Muscle of leg (tissue), 3 donors: ENCODE measurements at regions not wholly inside any gene's neighbourhood (a gene's known extent, or its start where the extent isn't known, plus 50 kb on each side); places are given as distances from the start of the nearest gene placed in this dataset.

Experiments used
- DNase-seq: peaks from one replicate; pipeline ENCODE4 v3.0.0; 2013
- H3K27ac ChIP-seq: one replicate; pipeline ENCODE4 v1.5.1; 2013; ENCODE audit warnings: mild to moderate bottlenecking, low read length, control low read depth
- H3K27me3 ChIP-seq: one replicate; pipeline ENCODE4 v1.6.1; 2013; ENCODE audit warnings: low read length; ENCODE audit not compliant: control insufficient read depth, insufficient read depth
- H3K36me3 ChIP-seq: one replicate; pipeline ENCODE4 v1.6.1; 2013; ENCODE audit warnings: low read length; ENCODE audit not compliant: control insufficient read depth, insufficient read depth
- H3K4me1 ChIP-seq: one replicate; pipeline ENCODE4 v1.6.1; 2013; ENCODE audit warnings: low read length; ENCODE audit not compliant: control insufficient read depth, insufficient read depth
- H3K4me3 ChIP-seq: one replicate; pipeline ENCODE4 v1.5.1; 2013; ENCODE audit warnings: low read length, control low read depth
- H3K9me3 ChIP-seq: replicated peaks from 2 replicates; pipeline ENCODE4 v1.6.1; 2013; ENCODE audit warnings: low read depth, low read length; ENCODE audit not compliant: control insufficient read depth
- WGBS: methylation state at CpG from one replicate; pipeline ENCODE4 v1.1.5; 2013; ENCODE audit warnings: missing lambda C conversion rate; ENCODE audit not compliant: insufficient coverage; 5-methylcytosine and 5-hydroxymethylcytosine counted together

DNA sequence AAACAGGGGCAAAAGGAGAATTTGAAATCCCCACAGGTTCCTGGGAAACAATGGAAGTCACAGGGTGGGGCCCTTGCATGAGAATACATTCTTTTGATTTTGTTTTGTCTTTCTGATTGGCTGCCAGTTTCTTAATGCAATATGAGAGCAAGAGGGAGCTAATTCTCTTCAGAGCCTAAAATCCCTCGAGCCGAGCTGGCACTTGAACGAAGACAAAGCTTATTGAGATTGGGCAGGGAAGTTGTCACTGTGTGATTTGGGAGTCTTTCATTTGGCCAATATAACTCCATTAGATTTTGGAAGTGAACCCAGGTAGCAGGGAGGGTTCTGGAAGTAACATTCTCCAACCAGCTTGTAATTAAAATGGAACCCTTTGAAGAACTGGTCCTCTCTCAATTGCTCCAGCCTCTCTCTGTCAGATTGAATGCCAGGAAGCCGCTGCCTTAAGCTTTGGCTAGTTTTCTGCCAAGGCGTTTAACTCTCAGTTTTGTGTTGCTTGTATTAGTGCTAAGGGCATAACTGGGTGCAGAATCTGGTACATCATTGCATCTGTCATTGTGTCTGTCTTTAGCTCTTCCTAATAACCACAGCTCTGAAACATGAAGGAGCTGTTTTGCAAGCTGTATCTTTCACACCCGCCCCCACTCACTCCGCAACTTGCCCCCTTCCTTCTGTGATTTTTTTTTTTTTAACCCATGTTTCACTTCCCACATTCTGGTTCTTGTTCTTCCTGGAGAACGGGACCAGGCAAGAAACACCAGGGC is 272.0 kb downstream of the MAF start:
- Histone ChIP-seq H3K4me3 (no peak overlapping the region), H3K9me3 (no peaks in the 10 kb centered on the region), H3K36me3 (no peaks in the 10 kb centered on the region), H3K27ac (no peak overlapping the region), H3K4me1 (peaks cover 3% of the 10 kb centered on the region), H3K27me3 (no peaks in the 10 kb centered on the region)
- 60% methylated on average over 1 of the region's 8 CpGs for WGBS
- DNase-seq = peak; percentile 48

DNA sequence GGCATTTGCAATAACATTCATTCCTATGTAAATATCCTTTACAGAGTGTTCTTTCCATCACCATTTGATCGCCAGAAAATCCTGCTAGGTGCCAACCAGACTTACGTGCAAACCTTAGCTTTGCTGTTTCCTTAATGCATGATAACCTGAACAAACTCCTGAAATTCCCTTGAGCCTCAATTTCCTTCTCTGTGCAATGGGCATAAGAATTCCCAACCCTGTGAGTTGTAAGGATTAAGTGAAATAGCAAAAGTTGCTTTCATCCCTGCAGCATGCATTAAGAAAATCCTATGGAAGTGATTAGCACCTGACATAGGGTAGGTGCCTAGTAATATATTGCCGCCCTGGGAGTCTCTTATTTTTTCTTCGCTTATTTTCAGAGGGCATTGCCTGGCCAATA is 272.7 kb downstream of the MAF start:
- Histone ChIP-seq H3K27me3 (no peaks in the 10 kb centered on the region), H3K36me3 (no peaks in the 10 kb centered on the region), H3K4me3 (no peak overlapping the region), H3K27ac (no peak overlapping the region), H3K4me1 (peaks cover 3% of the 10 kb centered on the region), H3K9me3 (no peaks in the 10 kb centered on the region)
- no peak for DNase-seq
- WGBS = 86% methylated on average over 2 of the region's 4 CpGs

DNA sequence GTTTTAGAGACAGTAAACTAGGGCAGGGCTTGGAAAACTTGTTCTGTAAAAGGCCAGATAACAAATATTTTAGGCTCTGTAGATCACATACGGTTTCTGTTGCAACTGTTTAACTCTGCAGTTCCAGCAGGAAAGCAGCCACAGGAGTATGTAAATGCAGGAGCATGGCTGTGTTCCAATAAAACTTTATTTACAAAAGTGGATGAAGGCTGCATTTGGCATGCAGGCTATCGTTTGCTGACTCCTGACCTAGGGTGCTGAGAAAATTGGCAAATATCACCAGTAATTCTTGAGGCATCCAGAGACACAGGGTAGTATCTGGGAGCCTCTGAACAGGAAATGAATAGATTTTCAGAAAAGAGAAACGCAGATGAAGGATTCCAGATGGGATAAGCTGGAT is 274.0 kb downstream of the MAF start:
- Histone ChIP-seq H3K9me3 (no peaks in the 10 kb centered on the region), H3K4me1 (peaks cover 3% of the 10 kb centered on the region), H3K36me3 (no peaks in the 10 kb centered on the region), H3K27me3 (no peaks in the 10 kb centered on the region), H3K27ac (no peak overlapping the region), H3K4me3 (no peak overlapping the region)
- 0% methylated on average over 1 of the region's 3 CpGs for WGBS
- DNase-seq = no peak

DNA sequence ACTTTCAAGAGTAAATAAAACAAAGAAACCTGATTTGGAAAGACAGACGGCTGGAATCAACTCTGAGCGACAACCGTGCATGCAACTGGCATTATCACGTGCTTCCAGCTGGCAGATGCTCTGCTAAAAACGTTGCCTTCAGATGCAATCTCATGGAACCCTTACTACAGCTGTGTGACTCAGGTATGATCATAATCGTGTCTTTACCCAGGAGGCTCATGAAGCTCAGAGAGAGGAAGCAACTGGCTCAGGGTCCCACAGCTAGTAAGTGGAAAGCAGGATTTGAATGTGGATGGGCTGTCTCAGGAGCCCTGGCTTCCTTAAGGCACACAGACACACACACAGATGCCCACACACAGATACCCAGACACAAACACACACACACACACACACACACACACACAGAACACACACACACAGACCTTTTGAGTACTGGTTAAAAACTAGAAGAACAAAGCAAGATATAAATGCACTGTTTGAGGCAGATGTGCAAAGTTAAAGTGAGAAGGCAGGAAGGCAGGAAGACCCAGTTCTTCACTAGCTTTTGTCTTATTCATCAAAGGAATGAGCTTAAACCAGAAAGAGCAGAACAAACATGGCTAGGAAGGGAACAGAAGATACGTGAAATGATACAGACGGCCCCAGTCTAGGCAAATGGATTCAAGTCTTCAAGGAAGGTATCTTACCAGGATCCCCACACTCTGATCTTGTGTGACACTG is 275.2 kb downstream of the MAF start:
- Histone ChIP-seq H3K9me3 (no peaks in the 10 kb centered on the region), H3K4me1 (peaks cover 7% of the 10 kb centered on the region), H3K36me3 (no peaks in the 10 kb centered on the region), H3K4me3 (no peak overlapping the region), H3K27ac (no peak overlapping the region), H3K27me3 (no peaks in the 10 kb centered on the region)
- WGBS = 44% methylated on average over 5 of the region's 8 CpGs
- no peak for DNase-seq

DNA sequence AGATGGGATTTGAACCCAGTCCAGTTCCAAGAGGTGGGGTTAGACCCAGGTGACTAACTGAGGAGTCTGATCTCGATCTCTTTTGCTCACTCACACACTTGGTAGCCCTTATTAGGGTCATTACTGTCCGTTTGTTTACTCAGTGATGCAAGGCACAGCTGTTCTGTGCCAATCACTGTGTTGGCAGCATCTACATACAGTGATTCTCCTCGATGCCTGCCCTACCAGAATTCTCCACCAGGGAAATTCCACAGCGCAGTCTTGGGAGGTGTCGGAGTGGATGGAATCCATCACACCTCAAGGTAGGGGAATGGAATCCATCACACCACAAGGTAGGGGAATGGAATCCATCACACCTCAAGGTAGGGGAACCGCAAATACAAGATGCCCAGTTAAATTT is 279.6 kb downstream of the MAF start:
- WGBS = no CpG with 5 or more reads among the region's 6 CpGs
- Histone ChIP-seq H3K36me3 (no peaks in the 10 kb centered on the region), H3K4me3 (no peak overlapping the region), H3K9me3 (no peaks in the 10 kb centered on the region), H3K4me1 (peaks cover 9% of the 10 kb centered on the region), H3K27ac (no peak overlapping the region), H3K27me3 (no peaks in the 10 kb centered on the region)
- peak; percentile 75 for DNase-seq

GRCh38 chr16:79318143-79318899 is 282.2 kb downstream of the MAF start:
- no CpG with 5 or more reads among the region's 4 CpGs for WGBS
- peak; percentile 25 for DNase-seq
- H3K27me3 ChIP-seq = peaks cover 3% of the 10 kb centered on the region

DNA sequence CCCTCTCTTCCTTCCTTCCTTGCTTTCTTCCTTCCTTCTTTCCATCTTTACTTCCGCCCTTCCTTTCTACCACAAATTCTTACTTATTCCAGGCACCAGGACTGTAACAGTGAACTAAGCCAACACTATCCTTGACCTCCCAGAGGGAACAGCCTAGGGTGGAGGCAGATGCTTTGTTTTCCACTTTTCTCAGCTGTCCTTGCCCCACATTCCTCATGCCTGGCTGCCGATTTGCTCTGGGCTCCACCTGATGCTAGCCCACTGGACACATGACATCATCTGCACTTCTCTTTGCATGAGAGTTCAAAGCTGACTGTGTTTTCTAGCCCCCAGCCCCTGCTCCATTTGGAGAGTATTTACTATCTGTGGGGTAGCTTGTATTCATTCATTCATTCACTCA is 283.0 kb downstream of the MAF start:
- Histone ChIP-seq H3K4me1 (peaks cover 9% of the 10 kb centered on the region), H3K36me3 (no peaks in the 10 kb centered on the region), H3K9me3 (no peaks in the 10 kb centered on the region), H3K27me3 (peaks cover 3% of the 10 kb centered on the region), H3K27ac (no peak overlapping the region), H3K4me3 (no peak overlapping the region)
- no peak for DNase-seq
- WGBS = 43% methylated on average over 2 of the region's 2 CpGs

More at GRCh38 chr16:79318143-79318899, 282.2 kb downstream of the MAF start:
- Histone ChIP-seq H3K27ac (no peak overlapping the region), H3K9me3 (no peaks in the 10 kb centered on the region), H3K36me3 (no peaks in the 10 kb centered on the region), H3K4me3 (no peak overlapping the region), H3K4me1 (peaks cover 9% of the 10 kb centered on the region)

- Histone ChIP-seq H3K27me3 (peaks cover 3% of the 10 kb centered on the region), H3K27ac (no peak overlapping the region), H3K4me3 (no peak overlapping the region), H3K4me1 (peaks cover 9% of the 10 kb centered on the region), H3K9me3 (no peaks in the 10 kb centered on the region), H3K36me3 (no peaks in the 10 kb centered on the region)
- no peak for DNase-seq
These were observed 283.5 kb downstream of the MAF start for GRCh38 chr16:79317026-79317425.

DNA sequence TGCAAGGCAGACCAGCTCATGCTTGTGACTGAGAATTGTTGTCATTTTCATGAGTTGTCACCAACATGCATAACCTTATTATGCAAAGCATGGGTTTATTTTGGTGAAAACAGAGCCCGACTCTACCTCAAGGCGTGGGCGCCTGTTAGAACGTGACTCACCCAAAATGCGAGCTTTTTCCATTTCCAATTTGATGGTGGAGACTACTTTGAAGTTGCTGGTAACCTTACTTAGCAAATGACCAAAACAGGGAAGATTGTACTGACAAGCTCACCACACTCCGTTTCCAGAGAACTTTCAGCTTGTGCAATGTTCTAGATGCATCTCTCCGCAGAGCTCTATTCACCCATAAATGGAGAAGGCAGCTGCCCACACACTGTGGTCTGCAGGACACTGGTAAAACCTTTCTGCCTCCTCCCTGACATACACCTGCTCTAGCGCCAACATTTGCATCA is 284.5 kb downstream of the MAF start:
- Histone ChIP-seq H3K27me3 (peaks cover 9% of the 10 kb centered on the region), H3K36me3 (no peaks in the 10 kb centered on the region), H3K4me3 (no peak overlapping the region), H3K9me3 (no peaks in the 10 kb centered on the region), H3K27ac (no peak overlapping the region), H3K4me1 (peaks cover 16% of the 10 kb centered on the region)
- WGBS = 83% methylated on average over 8 of the region's 8 CpGs
- DNase-seq = no peak

- Histone ChIP-seq H3K36me3 (no peaks in the 10 kb centered on the region), H3K27me3 (peaks cover 14% of the 10 kb centered on the region), H3K27ac (no peak overlapping the region), H3K9me3 (no peaks in the 10 kb centered on the region), H3K4me3 (no peak overlapping the region), H3K4me1 (peaks cover 17% of the 10 kb centered on the region)
- DNase-seq = no peak
- WGBS = 86% methylated on average over 7 of the region's 11 CpGs
These were observed 288.0 kb downstream of the MAF start for GRCh38 chr16:79312502-79312901.
